Right ventricle myocardium inferior (tissue), 1 donor: ENCODE measurements at regions not wholly inside any gene's neighbourhood (a gene's known extent, or its start where the extent isn't known, plus 50 kb on each side); places are given as distances from the start of the nearest gene placed in this dataset.

ENCODE experiments used
- ATAC-seq: fragments of 200-7000 bp; cut with Tn5 transposase; one replicate; pipeline ENCODE4 v1.9.1; 2020; ENCODE audit warnings: mild to moderate bottlenecking, moderate library complexity
- DNase-seq: peaks from one replicate; pipeline ENCODE4 v3.0.0; 2021; ENCODE audit errors: missing footprints
- intact Hi-C: fragments of 100-400 bp; cut with DNase I; formaldehyde crosslinking; loops from one replicate; pipeline ENCODE4 v1.11.0; 2022
- donor health status: DM: no; HTN: yes; CAD: no; lungs with severe emphysema.

DNA sequence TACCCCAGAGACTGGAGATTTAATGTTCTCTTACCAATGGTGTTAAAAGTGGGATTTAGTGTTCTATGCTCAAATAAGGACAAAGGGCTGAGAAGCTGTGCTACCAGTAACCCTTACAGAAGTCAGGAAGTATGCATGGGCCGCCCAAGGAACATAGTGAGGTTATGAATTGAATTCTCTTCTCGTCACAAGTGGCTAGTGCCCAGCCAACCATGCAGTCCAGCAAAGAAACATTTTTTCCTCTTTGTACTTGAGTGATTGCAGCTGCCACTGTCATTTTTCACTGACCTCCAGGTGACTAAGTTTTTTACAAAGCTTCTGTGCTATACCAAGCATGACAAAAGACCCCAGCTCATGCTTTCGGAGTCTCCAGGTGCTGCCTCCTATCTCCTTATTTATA, 110.6 kb upstream of the DCBLD2 start:
- DNase-seq = no peak
- intact Hi-C loops = no loop called here
- ATAC-seq = peak; percentile 16

DNA sequence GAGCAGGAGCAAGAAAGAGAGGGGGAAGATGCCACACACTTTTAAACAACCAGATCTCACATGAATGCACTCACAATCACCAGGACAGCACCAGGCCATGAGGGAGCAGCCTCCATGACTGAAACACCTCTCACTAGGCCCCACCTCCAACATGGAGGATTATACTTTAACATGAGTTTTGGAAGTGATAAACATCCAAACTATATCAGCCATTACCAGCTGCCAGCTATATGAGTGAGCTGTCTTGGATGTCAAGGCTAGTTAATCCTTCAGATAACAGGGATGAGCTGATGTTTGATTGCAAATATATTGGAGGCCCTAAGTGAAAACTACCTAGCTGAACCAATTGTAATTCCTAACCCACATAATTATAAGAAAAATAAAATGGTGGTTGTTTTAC, 108.4 kb upstream of the DCBLD2 start:
- intact Hi-C loops = no loop called here
- no peak for ATAC-seq
- DNase-seq = no peak

DNA sequence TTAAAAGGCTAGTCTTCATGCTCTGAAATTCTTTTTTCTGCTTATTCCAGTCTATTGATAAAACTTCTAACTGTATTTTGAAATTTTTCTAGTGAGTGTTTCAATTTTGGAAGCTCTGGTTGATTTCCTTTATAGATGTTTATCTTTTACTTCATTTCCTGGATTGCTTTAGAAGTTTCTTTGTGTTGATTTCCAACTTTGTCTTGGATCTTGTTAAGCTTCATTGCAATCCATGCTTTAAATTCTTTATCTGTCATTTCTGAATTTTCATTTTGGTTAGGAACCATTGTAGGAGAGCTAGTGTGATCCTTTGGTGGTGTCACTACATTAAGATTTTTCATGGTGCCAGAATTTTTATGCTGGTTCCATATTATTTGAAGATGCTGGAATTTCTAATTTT, 105.2 kb upstream of the DCBLD2 start:
- DNase-seq (no peak), ATAC-seq (no peak)
- intact Hi-C loops = no loop called here

DNA sequence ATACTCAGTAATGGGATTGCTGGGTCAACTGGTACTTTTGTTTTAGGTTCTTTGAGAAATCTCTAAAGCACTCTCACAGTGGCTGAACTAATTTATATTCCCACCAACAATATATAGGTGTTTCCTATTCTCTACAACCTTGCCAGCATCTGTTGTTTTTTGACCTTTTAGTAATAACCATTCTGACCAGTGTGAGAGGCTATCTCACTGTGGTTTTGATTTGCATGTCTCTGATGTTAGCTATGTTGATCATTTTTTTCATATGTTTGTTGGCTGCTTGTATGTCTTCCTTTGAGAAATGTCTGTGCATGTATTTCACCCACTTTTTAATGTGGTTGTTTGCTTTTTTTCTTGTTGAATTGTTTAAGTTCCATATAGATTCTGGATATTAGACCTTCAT, 98.2 kb upstream of the DCBLD2 start:
- ATAC-seq = no peak
- intact Hi-C loops = no loop called here

DNA sequence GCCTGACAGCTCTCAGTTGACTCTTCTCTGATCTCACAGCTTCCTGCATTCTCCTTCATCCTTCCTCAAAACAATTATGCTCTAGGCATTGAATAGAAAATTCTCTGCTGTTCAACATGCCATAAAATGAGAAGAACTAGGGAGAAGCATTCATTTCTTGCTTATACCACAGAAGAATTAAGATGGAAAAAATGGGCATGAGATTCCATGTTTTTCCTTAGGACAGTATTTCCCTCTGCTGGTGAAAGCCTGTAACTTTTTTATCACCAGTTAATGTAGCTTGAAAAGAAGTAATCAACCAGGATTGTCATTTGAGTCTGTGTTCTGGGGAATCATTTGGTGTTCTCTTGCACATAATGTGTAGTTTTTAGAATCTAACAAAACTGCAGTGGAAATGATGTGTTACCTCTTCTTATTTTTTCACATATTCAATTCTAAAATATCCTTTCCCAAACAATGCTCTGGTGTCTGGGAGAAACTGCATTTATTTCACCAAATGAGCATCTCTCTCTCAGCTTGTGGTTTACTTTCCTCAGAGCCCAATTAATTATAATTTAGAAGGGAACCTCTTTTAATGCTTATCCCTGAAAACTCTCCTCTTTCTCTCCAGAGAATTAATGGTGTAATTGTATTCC, 92.8 kb upstream of the DCBLD2 start:
- ATAC-seq (no peak), DNase-seq (no peak)
- intact Hi-C loops = loop anchor here (1.0 to 5.0 kb wide), 3 partner anchors 92 to 402 kb away; partner anchors contain the start of genes CPOX and DCBLD2

More for the DNA sequence above, 98.2 kb upstream of the DCBLD2 start:
- DNase-seq = no peak

DNA sequence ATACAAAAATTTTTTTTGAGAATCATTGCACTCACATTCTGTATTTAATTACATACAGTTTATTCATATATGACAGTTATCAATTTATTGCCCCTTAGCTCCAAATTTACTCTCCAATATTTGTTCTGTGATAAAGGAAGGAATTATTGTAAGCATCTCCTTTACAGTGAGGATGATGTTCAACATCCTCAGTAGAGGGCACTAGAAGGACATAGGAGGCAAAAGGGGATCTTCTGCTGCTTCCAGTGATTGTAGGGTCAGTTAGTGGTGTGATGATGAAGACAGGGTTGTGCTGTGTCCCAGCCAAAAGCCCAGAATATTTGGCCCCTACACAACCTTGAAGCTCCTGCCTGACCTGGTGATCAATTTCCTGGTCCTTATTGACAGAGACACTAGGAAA, 89.9 kb upstream of the DCBLD2 start:
- DNase-seq (no peak), ATAC-seq (no peak)
- intact Hi-C loops = loop anchor here (5.0 kb wide), 2 partner anchors 89 to 399 kb away; partner anchors contain the start of genes CPOX and DCBLD2

DNA sequence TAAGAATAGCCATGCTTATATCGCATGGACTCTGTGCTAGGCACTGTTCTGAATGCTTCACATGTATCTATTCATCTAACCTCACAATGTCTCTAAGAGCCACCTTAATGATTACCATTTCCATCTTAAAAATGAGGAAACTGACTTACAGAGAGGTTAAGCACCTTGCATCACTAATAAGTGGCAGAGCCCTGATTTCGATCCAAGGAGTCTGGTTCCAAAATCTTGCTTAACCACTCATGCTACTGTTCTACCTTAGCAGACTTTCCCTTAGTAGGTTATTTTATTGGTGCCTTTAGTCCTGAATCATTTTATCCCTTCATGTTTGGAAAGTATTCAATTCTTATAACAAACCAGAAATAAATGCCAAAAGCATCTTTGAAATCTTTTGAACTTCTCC, 89.2 kb upstream of the DCBLD2 start:
- intact Hi-C loops = loop anchor here (5.0 kb wide), 2 partner anchors 88 to 398 kb away; partner anchors contain the start of genes CPOX and DCBLD2
- ATAC-seq (no peak), DNase-seq (no peak)

DNA sequence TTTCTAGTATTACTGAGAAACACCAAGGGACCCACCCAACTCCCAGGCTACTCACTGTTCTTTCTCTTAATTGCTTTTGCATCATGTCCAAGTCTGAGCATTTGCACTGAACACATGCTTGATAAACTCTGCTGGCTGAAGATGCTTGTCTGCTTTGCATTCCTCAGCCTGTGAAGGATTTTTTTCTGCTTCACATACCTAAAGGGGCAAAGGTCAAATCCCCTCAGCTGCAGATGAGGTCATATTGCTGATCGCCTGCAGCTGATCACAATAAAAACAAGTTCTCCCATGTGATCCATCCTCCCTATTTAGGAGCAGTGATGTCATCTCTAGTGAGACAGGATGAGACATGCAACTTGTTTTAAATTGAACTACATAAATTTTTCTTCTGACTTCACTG, 84.6 kb upstream of the DCBLD2 start:
- ATAC-seq (peak; percentile 81), DNase-seq (no peak)
- intact Hi-C loops = no loop called here

DNA sequence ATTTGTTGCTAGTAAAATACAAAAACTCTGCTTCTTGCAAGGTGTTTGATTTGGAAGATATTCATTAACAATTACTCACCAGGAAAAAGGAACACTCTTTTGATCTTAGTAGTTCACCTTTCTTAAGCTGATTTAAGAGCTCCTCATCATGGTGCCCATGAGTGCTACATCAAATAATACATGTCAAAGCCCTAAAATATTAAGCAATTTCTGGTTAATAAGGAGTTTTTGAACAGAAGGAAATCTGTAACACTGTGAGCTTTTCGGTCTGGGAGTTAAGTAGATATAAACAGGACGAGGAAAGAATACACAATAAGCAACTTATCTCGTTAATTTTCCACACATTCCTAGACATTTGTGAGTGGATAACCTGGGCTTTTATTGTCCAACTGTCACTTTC, 83.9 kb upstream of the DCBLD2 start:
- ATAC-seq (no peak), DNase-seq (no peak)
- intact Hi-C loops = no loop called here

DNA sequence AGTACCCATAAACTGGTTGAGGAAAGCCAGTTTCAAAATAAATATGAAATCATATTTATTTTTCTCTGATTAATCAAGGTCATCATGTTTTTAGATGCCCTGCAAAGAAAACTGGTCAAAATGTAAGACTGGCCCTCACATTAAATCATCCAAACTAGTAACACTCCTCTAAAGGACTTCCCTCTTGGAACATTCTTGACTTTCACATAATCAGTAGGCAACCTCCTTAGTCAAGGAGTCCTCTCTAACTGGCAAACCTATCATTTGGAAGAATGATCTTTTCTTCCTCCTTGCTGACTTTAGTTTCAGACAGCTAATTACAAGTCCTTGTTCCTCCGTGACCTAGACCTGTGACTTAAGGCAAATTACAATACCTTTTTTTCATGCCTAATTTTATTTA, 82.5 kb upstream of the DCBLD2 start:
- intact Hi-C loops = no loop called here
- ATAC-seq = no peak
- no peak for DNase-seq

DNA sequence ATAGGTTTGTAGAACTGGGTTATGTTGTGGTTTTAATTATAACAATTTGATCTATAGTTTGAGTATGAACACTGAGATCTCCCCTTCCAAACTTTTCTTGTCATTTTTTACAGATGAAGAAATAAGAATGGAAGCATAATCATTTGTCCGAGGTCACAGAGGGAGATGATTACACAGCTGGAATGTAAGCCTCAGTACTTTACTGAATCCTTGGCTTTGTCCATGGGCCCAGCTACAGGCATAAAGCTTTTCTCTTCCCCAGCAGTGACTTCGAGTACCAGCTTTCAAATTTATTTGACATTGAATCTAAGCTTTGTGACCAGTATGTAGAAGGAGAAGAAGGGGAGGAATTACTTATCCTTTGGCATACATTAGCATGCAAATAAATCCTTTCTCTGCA, 80.9 kb upstream of the DCBLD2 start:
- ATAC-seq = no peak
- DNase-seq = no peak
- intact Hi-C loops = no loop called here

DNA sequence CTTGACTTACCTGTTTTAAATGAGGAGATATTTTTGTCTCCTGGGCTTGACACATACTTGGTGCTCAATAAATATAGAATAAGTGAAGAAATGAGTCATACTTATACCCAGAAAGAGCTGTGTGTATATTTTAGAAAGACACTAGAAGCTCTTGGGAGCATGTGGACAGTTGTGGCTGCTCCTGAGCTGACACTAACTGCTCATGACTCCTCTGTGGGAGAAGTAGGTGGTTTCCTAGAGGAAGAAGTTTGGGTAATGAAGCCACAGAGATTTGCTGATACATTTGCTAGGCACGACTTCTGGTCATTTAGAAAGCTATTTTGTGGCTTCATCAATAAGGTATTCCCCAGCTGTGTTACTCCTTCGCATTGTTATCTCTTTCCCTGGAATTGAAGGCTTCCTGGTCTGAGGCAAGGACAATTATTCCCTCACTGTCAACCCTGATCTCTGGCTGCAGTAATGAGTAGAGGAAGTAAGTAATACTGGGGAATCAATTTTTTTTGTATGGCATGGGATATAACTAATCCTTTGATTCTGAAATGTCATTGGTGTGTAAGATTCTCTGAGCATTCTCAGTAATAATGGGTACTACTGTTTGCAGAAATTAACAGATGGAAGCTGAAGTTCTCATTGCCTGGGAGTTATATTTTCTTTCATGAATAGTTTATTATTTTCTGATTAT, 79.6 kb upstream of the DCBLD2 start:
- intact Hi-C loops = no loop called here
- DNase-seq = no peak
- no peak for ATAC-seq

DNA sequence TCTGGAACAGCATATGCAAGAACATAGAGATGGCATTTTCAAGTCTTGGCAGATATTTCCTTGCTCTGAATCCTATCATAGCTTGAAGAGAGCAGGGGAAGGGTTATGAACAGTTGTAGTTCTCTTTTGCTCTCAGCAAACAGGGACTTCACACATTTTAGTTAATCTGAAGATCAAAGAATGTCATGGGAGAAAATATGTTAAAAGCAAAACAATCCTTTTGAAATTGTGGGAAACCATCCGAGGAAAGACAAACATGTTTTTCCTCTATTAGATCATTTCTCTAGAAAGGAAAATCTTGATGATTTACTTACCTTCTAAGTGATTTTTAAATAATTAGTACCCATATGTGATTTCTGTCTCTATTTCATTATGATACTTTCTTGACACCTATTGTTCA, 77.8 kb upstream of the DCBLD2 start:
- ATAC-seq (no peak), DNase-seq (no peak)
- intact Hi-C loops = no loop called here

DNA sequence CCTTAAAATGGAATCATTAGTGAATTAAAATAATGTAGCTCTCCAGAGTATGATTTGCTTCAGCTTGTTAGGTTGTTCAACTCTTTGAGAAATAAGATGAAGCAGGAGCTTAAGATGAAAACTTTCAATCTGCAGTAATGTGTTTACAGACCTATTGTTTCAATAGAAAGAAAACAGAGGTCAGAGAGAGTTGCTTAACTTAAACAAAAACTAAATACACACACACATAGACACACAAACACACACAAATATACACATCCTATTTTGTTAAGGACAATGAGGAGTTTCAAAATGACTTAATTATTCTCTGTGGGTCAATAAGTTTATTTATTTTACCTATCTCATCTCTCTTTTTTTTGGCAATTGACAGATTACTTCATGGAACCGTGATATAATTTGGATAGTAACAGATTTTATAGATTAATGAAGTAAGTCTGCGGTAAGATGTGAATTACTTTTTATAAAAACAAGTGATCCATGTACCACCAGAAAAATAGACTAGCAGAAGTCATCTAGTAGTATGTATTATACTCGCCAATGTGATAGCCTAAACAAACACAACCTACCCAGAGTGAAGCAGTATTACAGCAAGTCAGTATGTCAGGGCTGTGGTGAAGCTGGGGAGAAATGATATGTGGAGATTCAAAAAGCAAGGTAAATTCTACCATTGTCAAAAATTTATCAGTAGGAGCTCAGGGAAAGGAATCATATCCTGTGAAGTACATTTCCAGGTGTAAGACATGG, 76.7 kb upstream of the DCBLD2 start:
- ATAC-seq (no peak), DNase-seq (no peak)
- intact Hi-C loops = no loop called here

DNA sequence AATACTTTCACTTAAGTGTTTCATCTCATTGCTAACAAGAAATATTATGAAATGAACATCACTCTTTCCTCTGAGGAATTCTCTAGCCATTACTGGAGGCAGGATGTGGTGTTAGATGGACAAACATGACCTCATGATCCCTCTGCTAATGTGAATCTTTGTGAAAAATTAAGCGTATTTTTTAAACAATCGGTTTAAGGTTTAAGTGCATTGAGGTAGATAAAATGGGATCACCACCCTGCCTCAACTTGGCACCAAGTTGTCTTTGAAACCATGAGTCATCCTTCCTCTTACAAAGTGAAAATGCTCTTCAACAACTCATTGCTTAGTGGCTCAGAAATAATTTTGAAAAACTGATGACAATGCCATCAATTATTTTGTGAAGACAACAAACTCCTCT, 76.0 kb upstream of the DCBLD2 start:
- intact Hi-C loops = no loop called here
- peak; percentile 37 for ATAC-seq
- DNase-seq = no peak

DNA sequence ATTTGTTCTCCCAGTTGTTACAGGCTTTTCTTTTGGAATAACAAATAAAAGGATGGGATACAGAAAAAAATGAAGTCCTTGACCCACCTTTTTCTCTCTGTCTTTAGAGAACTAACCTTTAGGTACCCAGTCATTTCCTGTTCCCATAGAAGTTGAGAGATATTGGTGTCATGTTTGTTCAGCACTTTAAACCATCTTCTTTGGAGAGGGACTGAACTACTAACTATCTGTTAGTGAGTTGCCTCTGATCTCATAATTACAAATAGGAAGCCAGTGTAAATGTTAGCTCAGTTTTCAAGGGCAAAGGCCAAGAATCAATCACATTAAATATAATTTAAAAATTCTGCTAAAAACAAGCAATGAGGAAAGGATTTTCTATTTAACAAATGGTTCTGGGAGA, 72.9 kb upstream of the DCBLD2 start:
- intact Hi-C loops = no loop called here
- DNase-seq = no peak

DNA sequence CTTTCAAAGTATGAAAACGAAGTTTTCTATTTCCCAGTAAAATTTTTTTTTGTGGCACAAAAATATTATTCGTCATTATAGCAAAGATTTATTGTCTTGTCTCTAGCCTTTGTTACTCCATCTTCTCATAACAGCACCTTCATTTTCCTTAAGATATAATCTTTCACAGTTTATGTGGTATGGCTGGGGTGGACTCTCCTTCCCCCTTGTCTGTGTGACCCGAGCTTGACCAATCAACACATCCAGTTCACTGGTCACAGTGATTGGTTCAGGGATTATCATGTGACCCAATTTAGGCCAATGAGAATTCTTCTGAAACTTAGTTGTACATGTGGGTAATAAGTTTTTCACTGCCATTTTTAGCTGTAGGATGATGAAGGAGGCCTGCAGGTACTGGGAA, 71.2 kb upstream of the DCBLD2 start:
- intact Hi-C loops = no loop called here
- DNase-seq (no peak), ATAC-seq (no peak)

More for the DNA sequence above, 72.9 kb upstream of the DCBLD2 start:
- ATAC-seq = no peak

DNA sequence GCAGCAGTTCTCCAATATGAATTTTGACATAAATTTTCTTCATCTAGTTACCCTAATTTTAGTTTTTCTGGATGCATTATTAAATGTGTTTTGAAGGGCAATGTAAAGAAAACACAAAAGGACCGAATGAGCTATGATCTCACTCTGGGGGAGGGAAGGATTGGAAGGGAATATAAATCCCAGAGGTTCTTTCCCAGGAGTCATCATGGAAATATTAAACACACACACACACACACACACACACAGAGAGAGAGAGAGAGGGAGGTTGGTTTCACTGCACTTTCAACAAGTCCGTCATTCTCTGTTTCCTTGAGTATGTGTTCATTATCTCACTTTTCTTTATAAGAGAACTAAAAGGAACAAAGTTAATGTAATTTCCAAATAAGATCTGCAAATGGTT, 70.7 kb upstream of the DCBLD2 start:
- no peak for ATAC-seq
- no peak for DNase-seq
- intact Hi-C loops = no loop called here

DNA sequence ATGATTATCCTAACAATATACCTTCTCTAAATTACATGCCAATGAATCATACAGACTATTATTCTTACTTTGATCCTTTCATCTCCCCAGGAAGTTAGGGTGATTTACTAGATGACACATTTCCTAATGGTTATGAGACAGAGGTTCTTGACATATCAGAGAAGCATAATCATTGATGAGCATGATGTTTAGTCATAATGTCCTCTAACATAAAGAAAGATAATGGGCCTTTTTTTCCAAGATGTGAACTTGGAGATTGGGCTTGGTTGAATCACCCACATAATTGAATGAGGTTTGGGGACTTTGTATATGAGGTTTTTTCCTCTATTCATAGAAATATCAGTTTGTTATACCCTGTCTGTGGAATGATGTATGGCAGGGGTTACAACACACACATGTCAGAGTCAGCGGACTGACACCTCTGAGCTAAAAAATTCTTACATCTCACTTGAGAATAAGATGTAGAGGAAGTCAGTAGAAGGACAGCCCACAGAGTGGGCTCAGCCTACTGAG, 69.7 kb upstream of the DCBLD2 start:
- DNase-seq (no peak), ATAC-seq (no peak)
- intact Hi-C loops = no loop called here

DNA sequence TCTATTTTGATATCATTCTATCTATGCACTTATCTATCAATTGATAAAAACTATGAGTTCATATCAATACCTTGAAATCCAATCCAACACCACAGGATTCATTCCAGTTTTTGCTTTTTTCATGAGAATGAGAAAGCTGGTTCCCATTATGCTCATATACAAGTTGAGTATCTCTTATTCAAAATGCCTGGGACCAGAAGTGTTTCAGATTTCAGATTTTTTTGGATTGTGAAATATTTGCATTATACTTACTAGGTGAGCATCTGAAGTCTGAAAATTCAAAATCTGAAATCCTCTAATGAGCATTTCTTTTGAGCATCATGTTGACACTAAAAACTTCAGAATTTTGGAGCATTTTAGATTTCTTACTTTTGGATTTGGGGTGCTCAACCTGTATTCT, 67.8 kb upstream of the DCBLD2 start:
- no peak for ATAC-seq
- no peak for DNase-seq
- intact Hi-C loops = no loop called here
